ENCODE measurements at regions not wholly inside any gene's neighbourhood (a gene's known extent, or its start where the extent isn't known, plus 50 kb on each side); places are given as distances from the start of the nearest gene placed in this dataset.

- Mint-ChIP-seq H3K27ac (ENCODE audit: unreplicated experiment) (no peak overlapping the region), H3K4me3 (ENCODE audit: unreplicated experiment) (no peak overlapping the region), H3K9me3 (ENCODE audit: unreplicated experiment) (peaks cover 4% of the 10 kb centered on the region), H3K27me3 (ENCODE audit: unreplicated experiment) (peaks cover 2% of the 10 kb centered on the region), H3K4me1 (ENCODE audit: unreplicated experiment) (no peaks in the 10 kb centered on the region), H3K36me3 (ENCODE audit: unreplicated experiment) (no peaks in the 10 kb centered on the region)
- TF ChIP-seq CTCF (IDR thresholded peaks at IDR 0.05) = no peak
- no peak for DNase-seq (ENCODE audit: extremely low spot score, unreplicated experiment)
These were observed 254.4 kb upstream of the CHAC2 start for GRCh38 chr2:53513167-53513666.

- Mint-ChIP-seq H3K4me3 (ENCODE audit: unreplicated experiment) (no peak overlapping the region), H3K36me3 (ENCODE audit: unreplicated experiment) (no peaks in the 10 kb centered on the region), H3K4me1 (ENCODE audit: unreplicated experiment) (no peaks in the 10 kb centered on the region), H3K9me3 (ENCODE audit: unreplicated experiment) (peaks cover 4% of the 10 kb centered on the region), H3K27ac (ENCODE audit: unreplicated experiment) (no peak overlapping the region), H3K27me3 (ENCODE audit: unreplicated experiment) (no peaks in the 10 kb centered on the region)
- TF ChIP-seq CTCF (IDR thresholded peaks at IDR 0.05) = no peak
- DNase-seq (ENCODE audit: extremely low spot score, unreplicated experiment) = no peak
These were observed 255.4 kb upstream of the CHAC2 start for GRCh38 chr2:53512071-53512826.

- Mint-ChIP-seq H3K27ac (ENCODE audit: unreplicated experiment) (no peak overlapping the region), H3K36me3 (ENCODE audit: unreplicated experiment) (no peaks in the 10 kb centered on the region), H3K4me1 (ENCODE audit: unreplicated experiment) (no peaks in the 10 kb centered on the region), H3K27me3 (ENCODE audit: unreplicated experiment) (no peaks in the 10 kb centered on the region), H3K4me3 (ENCODE audit: unreplicated experiment) (no peak overlapping the region), H3K9me3 (ENCODE audit: unreplicated experiment) (peaks cover 4% of the 10 kb centered on the region)
- DNase-seq (ENCODE audit: extremely low spot score, unreplicated experiment) = no peak
- TF ChIP-seq CTCF (IDR thresholded peaks at IDR 0.05) = no peak
These were observed 256.1 kb upstream of the CHAC2 start for GRCh38 chr2:53511549-53511948.

- no peak overlapping the region for H3K27ac Mint-ChIP-seq (ENCODE audit: unreplicated experiment)
- H3K4me1 Mint-ChIP-seq (ENCODE audit: unreplicated experiment) = no peaks in the 10 kb centered on the region
- TF ChIP-seq CTCF (IDR thresholded peaks at IDR 0.05) = no peak
- H3K4me3 Mint-ChIP-seq (ENCODE audit: unreplicated experiment) = no peak overlapping the region
- H3K27me3 Mint-ChIP-seq (ENCODE audit: unreplicated experiment) = no peaks in the 10 kb centered on the region
- H3K36me3 Mint-ChIP-seq (ENCODE audit: unreplicated experiment) = no peaks in the 10 kb centered on the region
- H3K9me3 Mint-ChIP-seq (ENCODE audit: unreplicated experiment) = peaks cover 4% of the 10 kb centered on the region
- no peak for DNase-seq (ENCODE audit: extremely low spot score, unreplicated experiment)
These were observed 257.2 kb upstream of the CHAC2 start for GRCh38 chr2:53510401-53510800.

GRCh38 chr2:53509831-53510388, 257.7 kb upstream of the CHAC2 start:
- Mint-ChIP-seq H3K36me3 (ENCODE audit: unreplicated experiment) (no peaks in the 10 kb centered on the region), H3K4me3 (ENCODE audit: unreplicated experiment) (no peak overlapping the region), H3K4me1 (ENCODE audit: unreplicated experiment) (no peaks in the 10 kb centered on the region), H3K27me3 (ENCODE audit: unreplicated experiment) (no peaks in the 10 kb centered on the region), H3K27ac (ENCODE audit: unreplicated experiment) (no peak overlapping the region), H3K9me3 (ENCODE audit: unreplicated experiment) (peaks cover 4% of the 10 kb centered on the region)
- TF ChIP-seq CTCF (IDR thresholded peaks at IDR 0.05) = no peak
- no peak for DNase-seq (ENCODE audit: extremely low spot score, unreplicated experiment)
